PC-3 (cell line): ENCODE measurements at regions not wholly inside any gene's neighbourhood (a gene's known extent, or its start where the extent isn't known, plus 50 kb on each side); places are given as distances from the start of the nearest gene placed in this dataset.

ENCODE experiments used
- ATAC-seq: fragments of 200-7000 bp; cut with Tn5 transposase; 2 replicates; pipeline ENCODE4 v1.9.1; 2020; ENCODE audit warnings: mild to moderate bottlenecking, moderate library complexity
- BruUV-seq: library from RNA; stranded (reverse); fragments of 400-500 nt; replicated peaks from 2 replicates; lab custom pipeline; 2021; lab: Mats Ljungman, UMichigan
- CTCF ChIA-PET: fragments of 300-600 bp; sonication (Branson Sonifier 250); formaldehyde crosslinking; loops from one replicate; lab custom pipeline; 2022; ENCODE audit warnings: antibody characterized with exemption; lab: Charles Lee
- POLR2A ChIA-PET: fragments of 300-600 bp; sonication (Branson Sonifier 250); formaldehyde crosslinking; loops from one replicate; lab custom pipeline; 2022; ENCODE audit warnings: antibody characterized with exemption; ENCODE audit not compliant: unreplicated experiment; lab: Charles Lee
- DNase-seq: peaks from one replicate; pipeline ENCODE4 v3.0.0-alpha.2; 2015
- H2AFZ ChIP-seq: fragments of 300-600 bp; sonication (generic); 2 replicates; pipeline ENCODE4 v1.6.0; 2016; ENCODE audit warnings: antibody characterized with exemption, low read length
- H3F3A ChIP-seq: fragments of 300-600 bp; sonication (generic); one replicate; pipeline ENCODE4 v1.6.0; 2017; ENCODE audit warnings: antibody characterized with exemption, low read length, control low read depth, mild to moderate bottlenecking; ENCODE audit not compliant: unreplicated experiment
- H3K27ac ChIP-seq: fragments of 300-600 bp; sonication (generic); 2 replicates; pipeline ENCODE4 v1.5.1; 2016; ENCODE audit warnings: mild to moderate bottlenecking, low read length
- H3K27me3 ChIP-seq: fragments of 300-600 bp; sonication (generic); 2 replicates; pipeline ENCODE4 v1.6.1; 2016; ENCODE audit warnings: low read length, mixed read lengths
- H3K36me3 ChIP-seq: fragments of 300-600 bp; sonication (generic); 2 replicates; pipeline ENCODE4 v1.6.1; 2016; ENCODE audit warnings: low read depth, mixed run types, low read length, mixed read lengths
- H3K4me1 ChIP-seq: fragments of 300-600 bp; sonication (generic); 2 replicates; pipeline ENCODE4 v1.5.1; 2016; ENCODE audit warnings: low read length; ENCODE audit not compliant: insufficient read depth
- H3K4me2 ChIP-seq: fragments of 300-600 bp; sonication (generic); 2 replicates; pipeline ENCODE4 v1.6.0; 2016; ENCODE audit warnings: low read length
- H3K4me3 ChIP-seq: fragments of 300-600 bp; sonication (generic); 2 replicates; pipeline ENCODE4 v1.5.1; 2016; ENCODE audit warnings: mild to moderate bottlenecking, low read length, mixed read lengths
- H3K79me2 ChIP-seq: fragments of 300-600 bp; sonication (generic); 2 replicates; pipeline ENCODE4 v1.6.1; 2017; ENCODE audit warnings: low read length, mixed read lengths
- H3K9ac ChIP-seq: fragments of 300-600 bp; sonication (generic); 2 replicates; pipeline ENCODE4 v1.6.0; 2016; ENCODE audit warnings: mild to moderate bottlenecking, low read length
- H3K9me2 ChIP-seq: fragments of 300-600 bp; sonication (generic); replicated peaks from 2 replicates; pipeline ENCODE4 v1.6.1; 2016; ENCODE audit warnings: mixed run types, low read length, mixed read lengths
- H3K9me3 ChIP-seq: fragments of 300-600 bp; sonication (generic); 2 replicates; pipeline ENCODE4 v1.6.1; 2016; ENCODE audit warnings: low read length, mixed read lengths
- H4K20me1 ChIP-seq: fragments of 300-600 bp; sonication (generic); 2 replicates; pipeline ENCODE4 v1.6.1; 2016; ENCODE audit warnings: low read length, mixed read lengths
- EZH2 ChIP-seq: fragments of 300-600 bp; sonication (generic); IDR thresholded peaks from one replicate; pipeline ENCODE4 v1.6.1; 2017; ENCODE audit warnings: antibody characterized with exemption, mild to moderate bottlenecking, low read length; ENCODE audit not compliant: unreplicated experiment
- EZH2phosphoT487 ChIP-seq: fragments of 300-600 bp; sonication (generic); IDR thresholded peaks from 2 replicates; pipeline ENCODE4 v1.6.1; 2018; ENCODE audit warnings: mild to moderate bottlenecking, antibody characterized with exemption, low read length, borderline replicate concordance
- intact Hi-C: fragments of 100-400 bp; cut with micrococcal nuclease; formaldehyde crosslinking; loops from 2 replicates; pipeline ENCODE4 v1.9.0; 2023
- TF ChIP-seq, protein P1 (sequence below): fragments of 300-600 bp; sonication (generic); conservative IDR thresholded peaks from 2 replicates; pipeline ENCODE4 v1.5.1; 2017; ENCODE audit warnings: antibody characterized with exemption, low read depth, mild to moderate bottlenecking, low read length

- no peak overlapping the region for H3K9ac ChIP-seq
- no peak for DNase-seq
- H3K79me2 ChIP-seq = no peaks in the 10 kb centered on the region
- no peak overlapping the region for H2AFZ ChIP-seq
- H4K20me1 ChIP-seq = no peaks in the 10 kb centered on the region
- intact Hi-C loops = no loop called here
- BruUV-seq = no TSS peak
- ChIA-PET CTCF (no interaction called here), POLR2A (no interaction called here)
- no peaks in the 10 kb centered on the region for H3K4me1 ChIP-seq
- H3K36me3 ChIP-seq = no peaks in the 10 kb centered on the region
- ATAC-seq = no peak
- no peak overlapping the region for H3K4me3 ChIP-seq
- no peak overlapping the region for H3K4me2 ChIP-seq
- no peak for TF ChIP-seq EZH2
- TF ChIP-seq EZH2phosphoT487 = no peak
- TF ChIP-seq, protein P1, sequence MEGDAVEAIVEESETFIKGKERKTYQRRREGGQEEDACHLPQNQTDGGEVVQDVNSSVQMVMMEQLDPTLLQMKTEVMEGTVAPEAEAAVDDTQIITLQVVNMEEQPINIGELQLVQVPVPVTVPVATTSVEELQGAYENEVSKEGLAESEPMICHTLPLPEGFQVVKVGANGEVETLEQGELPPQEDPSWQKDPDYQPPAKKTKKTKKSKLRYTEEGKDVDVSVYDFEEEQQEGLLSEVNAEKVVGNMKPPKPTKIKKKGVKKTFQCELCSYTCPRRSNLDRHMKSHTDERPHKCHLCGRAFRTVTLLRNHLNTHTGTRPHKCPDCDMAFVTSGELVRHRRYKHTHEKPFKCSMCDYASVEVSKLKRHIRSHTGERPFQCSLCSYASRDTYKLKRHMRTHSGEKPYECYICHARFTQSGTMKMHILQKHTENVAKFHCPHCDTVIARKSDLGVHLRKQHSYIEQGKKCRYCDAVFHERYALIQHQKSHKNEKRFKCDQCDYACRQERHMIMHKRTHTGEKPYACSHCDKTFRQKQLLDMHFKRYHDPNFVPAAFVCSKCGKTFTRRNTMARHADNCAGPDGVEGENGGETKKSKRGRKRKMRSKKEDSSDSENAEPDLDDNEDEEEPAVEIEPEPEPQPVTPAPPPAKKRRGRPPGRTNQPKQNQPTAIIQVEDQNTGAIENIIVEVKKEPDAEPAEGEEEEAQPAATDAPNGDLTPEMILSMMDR = no peak
- no peaks in the 10 kb centered on the region for H3F3A ChIP-seq
- no peaks in the 10 kb centered on the region for H3K9me2 ChIP-seq
- peaks cover 24% of the 10 kb centered on the region for H3K27me3 ChIP-seq
- H3K9me3 ChIP-seq = no peaks in the 10 kb centered on the region
- no peak overlapping the region for H3K27ac ChIP-seq
Measured at GRCh38 chr11:110763249-110764011, 51.2 kb upstream of the ARHGAP20 start.

- H3K9me3 ChIP-seq = no peaks in the 10 kb centered on the region
- no peaks in the 10 kb centered on the region for H3K9me2 ChIP-seq
- H4K20me1 ChIP-seq = no peaks in the 10 kb centered on the region
- H3K36me3 ChIP-seq = no peaks in the 10 kb centered on the region
- H3K27me3 ChIP-seq = peaks cover 18% of the 10 kb centered on the region
- H3F3A ChIP-seq = no peaks in the 10 kb centered on the region
- H2AFZ ChIP-seq = no peak overlapping the region
- ChIA-PET POLR2A (no interaction called here), CTCF (no interaction called here)
- H3K4me2 ChIP-seq = no peak overlapping the region
- H3K4me1 ChIP-seq = no peaks in the 10 kb centered on the region
- BruUV-seq = no TSS peak
- no peaks in the 10 kb centered on the region for H3K79me2 ChIP-seq
- no peak overlapping the region for H3K27ac ChIP-seq
- DNase-seq (no peak), ATAC-seq (no peak)
- no peak overlapping the region for H3K9ac ChIP-seq
- intact Hi-C loops = no loop called here
- TF ChIP-seq, protein P1 = no peak
- TF ChIP-seq EZH2phosphoT487 (no peak), EZH2 (no peak)
- H3K4me3 ChIP-seq = no peak overlapping the region
Measured at GRCh38 chr11:110762590-110762989, 50.4 kb upstream of the ARHGAP20 start.
